ENCODE measurements at regions not wholly inside any gene's neighbourhood (a gene's known extent, or its start where the extent isn't known, plus 50 kb on each side); places are given as distances from the start of the nearest gene placed in this dataset.

- no peak for TF ChIP-seq CTCF (IDR thresholded peaks at IDR 0.05)
- no peak for TF ChIP-seq POLR2A (IDR thresholded peaks at IDR 0.05)
These were observed 64.1 kb upstream of the HSPA9 start for GRCh38 chr5:138639326-138639725.

Measured in lower leg skin (tissue), 3 donors.